Choroid plexus epithelial cell (primary cell): ENCODE measurements at regions not wholly inside any gene's neighbourhood (a gene's known extent, or its start where the extent isn't known, plus 50 kb on each side); places are given as distances from the start of the nearest gene placed in this dataset.

Experiments used
- DNase-seq: peaks from one replicate; pipeline ENCODE4 v3.0.0-alpha.2; 2010; ENCODE audit warnings: low read depth
- H3K4me3 ChIP-seq: 2 replicates; pipeline ENCODE4 v1.5.1; 2011; ENCODE audit warnings: low read depth, mild to moderate bottlenecking, control low read depth, low read length, moderate library complexity
- CTCF ChIP-seq: conservative IDR thresholded peaks from 2 replicates; pipeline ENCODE4 v1.5.1; 2011; ENCODE audit warnings: low read depth, mild to moderate bottlenecking, control low read depth, inconsistent platforms, low read length, moderate library complexity

GRCh38 chr7:68266004-68266579 lies 1269.5 kb downstream of the TYW1 start:
- DNase-seq: no peak

GRCh38 chr7:68267486-68267885 lies 1270.9 kb downstream of the TYW1 start:
- no peak overlapping the region for H3K4me3 ChIP-seq
- TF ChIP-seq CTCF: no peak

More at GRCh38 chr7:68266004-68266579, 1269.5 kb downstream of the TYW1 start:
- TF ChIP-seq CTCF: no peak
- H3K4me3 ChIP-seq: no peak overlapping the region

GRCh38 chr7:68269405-68269804 lies 1272.8 kb downstream of the TYW1 start:
- DNase-seq: peak; percentile 2
- H3K4me3 ChIP-seq: no peak overlapping the region

More at GRCh38 chr7:68267486-68267885, 1270.9 kb downstream of the TYW1 start:
- DNase-seq: no peak

GRCh38 chr7:68272507-68272906 lies 1275.9 kb downstream of the TYW1 start:
- no peak for TF ChIP-seq CTCF
- DNase-seq: no peak
- no peak overlapping the region for H3K4me3 ChIP-seq

More at GRCh38 chr7:68269405-68269804, 1272.8 kb downstream of the TYW1 start:
- TF ChIP-seq CTCF: no peak

- no peak for DNase-seq
- no peak overlapping the region for H3K4me3 ChIP-seq
- TF ChIP-seq CTCF: no peak
These were observed 1280.1 kb downstream of the TYW1 start for GRCh38 chr7:68276725-68277124.

- DNase-seq: no peak
- TF ChIP-seq CTCF: no peak
- no peak overlapping the region for H3K4me3 ChIP-seq
These were observed 1283.3 kb downstream of the TYW1 start for GRCh38 chr7:68279827-68280400.

GRCh38 chr7:68280931-68281330 lies 1284.3 kb downstream of the TYW1 start:
- TF ChIP-seq CTCF: no peak
- DNase-seq: no peak
- no peak overlapping the region for H3K4me3 ChIP-seq
